ENCODE measurements at regions not wholly inside any gene's neighbourhood (a gene's known extent, or its start where the extent isn't known, plus 50 kb on each side); places are given as distances from the start of the nearest gene placed in this dataset.
"Not testable (repeated sequence)": the region's sequence is repeated elsewhere in the genome, so short reads cannot be mapped to it uniquely, and the experiment has no call there.

DNA sequence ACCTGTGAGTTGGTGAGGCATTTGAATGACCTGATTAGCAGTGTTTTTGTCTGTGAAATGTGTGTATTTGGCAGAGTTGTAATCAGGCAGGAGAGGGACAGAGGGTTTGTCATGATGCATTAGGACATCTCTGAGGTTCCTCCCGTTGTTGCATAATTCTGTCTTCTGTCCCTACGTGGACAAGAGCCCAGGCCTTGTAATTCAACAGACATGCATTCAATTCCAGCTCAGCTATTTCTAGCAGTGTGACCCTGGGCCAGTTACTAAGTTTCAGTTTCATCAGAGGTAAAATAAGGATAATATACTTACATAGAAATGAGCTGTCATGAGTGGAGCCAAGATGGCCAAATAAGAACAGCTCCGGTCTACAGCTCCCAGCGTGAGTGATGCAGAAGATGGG is 208.6 kb downstream of the SLC38A4 start:
- no peak for DNase-seq

DNA sequence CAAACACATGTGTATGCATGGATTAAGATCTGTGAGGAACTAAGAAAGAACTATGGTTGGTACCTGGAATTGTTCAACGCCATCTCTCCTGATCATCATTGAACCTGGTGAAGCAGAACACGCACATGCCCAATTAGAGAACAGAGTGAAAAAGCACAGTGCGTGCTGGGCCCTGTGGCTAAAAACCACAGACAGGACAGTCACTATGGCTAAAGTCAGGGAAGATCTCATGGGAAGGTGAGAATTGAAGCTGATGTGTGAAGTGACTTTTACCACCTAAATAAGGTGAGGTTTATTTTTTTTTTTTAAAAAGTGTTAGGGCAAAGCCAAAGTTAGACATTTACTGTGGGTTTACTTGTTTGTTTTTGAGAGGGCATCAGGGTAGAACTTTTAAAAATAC is 215.0 kb downstream of the SLC38A4 start:
- DNase-seq = no peak

DNA sequence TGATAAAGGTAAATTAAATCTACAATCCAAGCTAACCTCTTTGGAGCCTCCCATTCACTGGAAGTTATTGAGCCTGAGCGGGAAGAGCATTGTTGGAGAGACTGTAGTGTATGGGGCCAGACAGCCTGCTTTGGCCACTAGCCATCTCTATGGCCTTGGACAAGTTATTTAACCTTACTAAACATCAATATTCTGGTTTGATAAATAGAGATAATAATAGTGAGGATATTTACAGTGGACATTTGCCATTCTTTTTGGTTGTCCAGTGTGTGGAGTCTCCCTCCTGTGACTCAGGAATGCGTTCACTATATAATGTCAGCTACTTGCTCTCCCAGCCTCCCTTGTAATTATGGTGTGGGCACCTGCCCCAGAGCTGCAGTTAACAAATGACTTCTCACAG is 216.1 kb downstream of the SLC38A4 start:
- no peak for DNase-seq

DNA sequence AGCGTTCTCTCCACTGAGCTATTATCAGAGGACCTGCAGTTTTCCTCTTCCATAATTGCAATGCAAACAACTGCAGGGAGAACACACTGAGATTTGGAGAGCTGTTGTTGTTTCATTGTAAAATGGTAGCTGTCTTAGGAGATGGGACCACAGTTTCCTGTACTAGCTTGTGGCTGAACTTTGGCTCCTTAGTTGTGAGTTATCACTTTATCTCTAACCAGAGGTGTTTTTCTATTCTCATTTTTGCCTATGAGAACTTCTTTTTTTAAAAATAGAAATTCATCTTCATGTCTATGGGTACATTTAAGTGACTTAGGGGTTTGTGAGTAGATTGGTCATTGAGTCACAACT is 216.5 kb downstream of the SLC38A4 start:
- no peak for DNase-seq

DNA sequence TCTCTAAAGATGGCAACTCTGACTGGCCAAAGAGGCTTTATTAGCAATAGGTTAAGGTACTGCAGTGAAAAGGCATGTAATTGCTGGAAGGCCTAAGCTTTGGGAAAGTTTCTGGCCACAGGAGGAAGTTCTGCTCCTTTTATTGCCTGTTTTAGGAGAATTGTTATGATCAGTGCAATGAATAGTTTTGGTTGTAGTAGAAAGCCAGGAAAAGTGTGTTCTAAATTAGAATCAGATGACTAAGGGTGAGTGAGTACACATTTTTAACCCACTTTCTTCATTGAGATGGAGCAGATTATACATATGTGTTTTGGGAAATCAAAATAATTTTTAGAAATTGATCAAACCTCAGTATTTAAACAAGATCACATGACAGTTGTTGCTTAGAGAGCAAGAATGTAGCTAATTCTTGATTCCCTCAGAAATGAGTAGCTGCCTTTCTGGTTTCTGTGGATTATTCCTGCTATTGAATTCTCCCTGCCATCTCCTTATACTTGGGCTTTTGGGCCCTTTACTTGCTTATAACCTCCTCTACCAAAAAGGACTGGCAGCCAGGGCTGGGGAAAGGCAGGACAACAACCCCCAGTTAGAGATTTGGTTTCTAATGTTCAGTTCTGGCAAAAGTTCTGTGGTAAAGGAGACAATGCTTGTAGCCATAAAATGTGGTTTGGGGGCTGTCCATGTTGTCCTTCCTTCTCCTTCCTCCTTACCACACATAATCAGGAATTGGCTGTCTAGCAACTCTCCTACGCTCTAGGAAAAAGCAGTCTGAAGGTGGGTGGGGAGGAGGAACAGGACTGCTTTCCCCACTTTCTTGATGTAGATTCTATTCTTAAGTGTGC is 217.1 kb downstream of the SLC38A4 start:
- no peak for DNase-seq

- DNase-seq = no peak
Observed at GRCh38 chr12:46604684-46605083, 221.1 kb downstream of the SLC38A4 start.

- no peak for DNase-seq
Observed at GRCh38 chr12:46603776-46604456, 221.9 kb downstream of the SLC38A4 start.

DNA sequence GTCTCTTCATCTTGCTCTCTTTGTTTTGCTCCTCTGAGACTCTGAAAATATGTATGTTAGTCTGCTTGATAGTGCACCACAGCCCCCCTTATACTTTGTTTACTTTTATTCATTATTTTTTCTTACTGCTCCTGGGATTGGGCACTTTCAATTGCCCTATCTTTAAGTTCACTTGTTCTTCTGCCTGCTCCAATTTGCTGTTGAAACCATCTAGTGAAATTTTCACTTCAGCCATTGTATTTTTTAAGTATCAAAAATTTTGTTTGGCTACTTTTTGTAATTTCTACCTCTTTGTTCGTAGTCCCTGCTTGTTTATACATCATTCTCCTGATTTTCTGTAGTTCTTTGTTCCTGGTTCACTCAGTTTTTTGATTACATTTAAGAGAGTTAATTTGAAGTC is 223.3 kb downstream of the SLC38A4 start:
- DNase-seq = no peak

DNA sequence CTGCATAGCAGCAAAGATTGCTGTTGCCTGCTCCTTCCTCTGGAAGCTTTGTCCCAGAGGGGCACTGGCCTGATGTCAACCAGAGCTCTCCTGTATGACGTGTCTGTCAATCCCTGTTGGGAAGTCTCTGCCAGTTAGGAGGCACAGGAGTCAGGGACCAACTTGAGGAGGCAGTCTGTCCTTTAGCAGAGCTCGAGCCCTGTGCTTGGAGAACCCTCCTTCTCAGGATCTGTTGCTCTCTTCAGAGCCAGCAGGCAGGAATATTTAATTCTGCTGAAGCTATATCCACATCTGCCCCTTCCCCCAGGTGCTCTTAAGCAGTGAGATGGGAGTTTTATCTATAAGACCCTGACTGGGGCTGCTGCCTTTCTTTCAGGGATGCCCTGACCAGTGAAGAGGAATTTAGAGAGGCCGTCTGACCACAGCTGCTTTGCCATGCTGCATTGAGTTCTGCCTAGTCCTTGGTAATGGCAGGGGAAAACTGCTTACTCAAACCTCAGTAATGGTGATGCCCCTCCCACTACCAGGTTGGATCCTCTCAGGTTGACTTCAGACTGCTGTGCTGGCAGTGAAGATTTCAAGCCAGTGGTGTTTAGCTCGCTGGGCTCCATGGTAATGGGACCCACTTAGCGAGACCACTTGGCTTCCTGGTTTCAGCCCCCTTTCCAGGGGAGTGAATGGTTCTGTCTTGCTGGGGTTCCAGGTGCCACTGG is 218.6 kb upstream of the SLC38A2 start:
- DNase-seq = no peak

- peak; percentile 72 for DNase-seq
Observed at GRCh38 chr12:46585854-46586621, 213.5 kb upstream of the SLC38A2 start.

DNA sequence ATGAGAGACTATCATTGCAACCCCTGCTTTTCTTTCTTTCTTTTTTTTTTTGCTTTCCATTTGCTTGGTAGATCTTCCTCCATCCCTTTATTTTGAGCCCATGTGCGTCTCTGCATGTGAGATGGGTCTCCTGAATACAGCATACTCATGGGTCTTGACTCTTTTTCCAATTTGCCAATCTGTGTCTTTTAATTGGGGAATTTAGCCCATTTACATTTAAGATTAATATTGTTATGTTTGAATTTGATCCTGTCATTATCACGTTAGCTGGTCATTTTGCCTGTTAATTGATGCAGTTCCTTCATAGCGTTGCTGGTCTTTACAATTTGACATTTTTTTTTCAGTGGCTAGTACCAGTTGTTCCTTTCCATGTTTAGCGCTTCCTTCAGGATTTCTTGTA is 211.5 kb upstream of the SLC38A2 start:
- not testable (repeated sequence) for DNase-seq

DNA sequence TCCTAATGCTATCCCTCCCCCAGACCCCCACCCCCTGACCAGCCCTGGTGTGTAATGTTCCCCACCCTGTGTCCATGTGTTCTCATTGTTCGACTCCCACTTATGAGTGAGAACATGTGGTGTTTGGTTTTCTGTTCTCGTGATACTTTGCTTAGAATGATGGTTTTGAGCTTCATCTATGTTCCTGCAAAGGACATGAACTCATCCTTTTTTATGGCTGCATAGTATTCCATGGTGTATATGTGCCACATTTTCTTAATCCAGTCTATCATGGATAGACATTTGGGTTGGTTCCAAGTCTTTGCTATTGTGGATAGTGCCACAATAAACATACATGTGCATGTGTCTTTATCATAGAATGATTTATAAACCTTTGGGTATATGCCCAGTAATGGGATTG is 209.4 kb upstream of the SLC38A2 start:
- DNase-seq = not testable (repeated sequence)

DNA sequence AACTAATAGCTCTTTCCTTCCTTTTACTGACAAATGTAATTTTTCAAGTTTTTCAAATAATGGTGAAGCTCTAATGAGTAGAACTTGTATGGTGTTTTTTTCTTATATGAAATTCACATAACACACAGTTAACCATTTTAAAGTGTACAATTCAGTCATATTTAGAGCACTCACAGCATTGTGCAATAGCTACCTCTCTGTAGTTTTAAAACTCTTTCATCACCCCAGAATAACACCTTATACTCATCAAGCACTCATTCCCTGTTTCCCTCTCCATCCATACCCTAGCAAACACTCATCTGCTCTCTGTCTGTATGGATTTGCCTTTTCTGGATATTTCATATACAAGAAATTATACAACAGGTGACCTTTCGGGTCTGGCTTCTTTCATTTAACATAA is 207.9 kb upstream of the SLC38A2 start:
- no peak for DNase-seq

DNA sequence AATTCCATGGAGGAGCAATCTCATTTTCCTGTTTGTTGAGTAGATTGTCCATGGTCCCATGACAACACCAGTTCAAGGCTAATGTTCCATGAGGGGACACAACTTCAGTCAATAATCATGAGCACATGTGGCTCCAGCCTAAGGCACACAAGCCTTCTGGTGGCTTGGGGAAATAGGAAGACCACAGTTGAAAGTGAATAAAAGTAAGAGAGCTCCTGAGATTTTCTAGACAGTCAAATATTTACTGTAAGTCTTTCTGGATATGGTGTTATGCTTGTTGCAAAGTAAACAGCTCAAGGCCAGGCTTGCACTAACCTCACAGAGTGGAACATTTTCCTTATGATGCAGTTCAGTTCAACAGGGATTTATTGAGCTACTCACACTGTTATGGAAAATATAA is 206.9 kb upstream of the SLC38A2 start:
- DNase-seq = no peak

GRCh38 chr12:46578190-46578982 is 205.8 kb upstream of the SLC38A2 start:
- DNase-seq = no peak

DNA sequence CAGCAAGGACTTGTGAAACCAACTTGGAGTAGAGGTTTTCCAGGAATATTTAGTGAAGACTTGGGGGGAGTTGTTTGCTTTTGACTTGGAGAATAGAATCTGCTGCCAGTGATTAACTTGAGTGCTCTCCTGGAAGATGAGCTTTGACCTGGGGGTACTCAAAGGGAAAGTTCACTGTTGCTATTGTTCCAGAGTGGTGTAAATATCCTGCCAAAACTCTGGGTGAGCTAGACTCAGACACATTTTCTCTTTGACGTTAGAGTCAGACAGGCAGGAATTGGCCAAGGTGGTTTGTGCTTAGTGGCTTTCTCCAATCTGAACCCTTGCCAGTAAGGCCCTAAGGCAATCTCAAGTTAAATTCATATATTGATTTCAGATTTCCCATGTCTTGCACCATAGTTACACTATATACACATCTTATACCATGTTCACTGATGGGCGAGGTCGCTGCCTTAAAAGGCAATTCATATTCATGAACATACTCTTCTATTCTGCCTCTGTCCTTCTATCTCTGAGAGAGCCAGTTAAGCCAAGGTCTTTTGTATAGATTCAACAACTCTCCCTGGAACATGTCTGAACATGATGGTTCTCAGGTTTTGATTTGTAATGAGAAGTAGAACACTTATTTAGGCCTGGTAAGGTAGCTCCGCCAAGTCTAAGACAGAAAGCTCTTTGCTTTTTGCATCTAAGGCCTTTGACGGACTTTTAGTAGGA is 204.6 kb upstream of the SLC38A2 start:
- no peak for DNase-seq

GRCh38 chr12:46574847-46575246 is 202.3 kb upstream of the SLC38A2 start:
- no peak for DNase-seq

- no peak for DNase-seq
Observed at GRCh38 chr12:46573347-46573658, 200.7 kb upstream of the SLC38A2 start.

DNA sequence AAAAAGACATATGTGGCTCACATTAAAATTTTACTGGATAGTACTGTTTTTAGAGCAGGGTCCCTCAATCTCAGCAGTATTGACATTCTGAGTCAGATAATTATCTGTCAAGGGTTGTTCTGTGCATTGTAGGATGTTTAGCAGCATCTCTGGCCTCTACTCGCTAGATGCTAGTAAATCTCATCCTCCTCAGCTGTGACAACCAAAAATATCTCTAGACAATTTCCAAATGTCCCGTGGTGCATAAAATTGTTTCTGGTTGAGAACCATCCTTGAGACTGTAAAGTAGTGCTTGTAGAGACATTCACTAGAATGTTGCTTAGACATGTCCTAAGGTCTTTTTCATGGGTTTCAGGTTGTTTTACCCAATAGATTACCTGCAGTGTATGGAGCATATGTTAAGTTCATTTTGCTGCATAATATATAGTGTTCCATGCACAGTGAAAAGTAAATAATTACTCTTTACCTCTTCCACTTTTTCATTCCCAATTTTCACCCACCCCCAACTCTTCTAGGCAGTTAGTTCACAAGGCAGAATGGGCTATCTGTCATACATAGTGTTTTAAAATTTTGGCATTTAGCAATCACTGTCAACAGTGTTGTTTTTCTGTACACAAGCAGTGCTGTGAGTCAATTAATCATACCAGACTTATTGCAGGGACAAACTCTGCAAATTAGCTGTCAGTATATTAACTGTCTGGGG is 200.2 kb upstream of the SLC38A2 start:
- DNase-seq = no peak

- DNase-seq = no peak
Observed at GRCh38 chr12:46571608-46572007, 199.0 kb upstream of the SLC38A2 start.

- DNase-seq = no peak
Observed at GRCh38 chr12:46569826-46570439, 197.4 kb upstream of the SLC38A2 start.
